OCI-LY1 (cell line): ENCODE measurements at regions not wholly inside any gene's neighbourhood (a gene's known extent, or its start where the extent isn't known, plus 50 kb on each side); places are given as distances from the start of the nearest gene placed in this dataset.

Source experiments
- H2AFZ ChIP-seq: fragments of 200-600 bp; sonication (generic), shearing (Covaris generic); 2 replicates; pipeline ENCODE4 v1.6.0; 2014; ENCODE audit warnings: antibody characterized with exemption, mild to moderate bottlenecking, low read length
- H3F3A ChIP-seq: fragments of 200-600 bp; sonication (generic), shearing (Covaris generic); 2 replicates; pipeline ENCODE4 v1.6.0; 2014; ENCODE audit warnings: mild to moderate bottlenecking, antibody characterized with exemption, low read length, moderate library complexity; ENCODE audit not compliant: insufficient read depth
- H3K27ac ChIP-seq: fragments of 200-600 bp; sonication (generic); 2 replicates; pipeline ENCODE4 v1.5.1; 2014; ENCODE audit warnings: low read length, mixed run types, mild to moderate bottlenecking, low read depth; ENCODE audit not compliant: poor library complexity, severe bottlenecking
- H3K27me3 ChIP-seq: fragments of 200-600 bp; sonication (generic); 2 replicates; pipeline ENCODE4 v1.6.0; 2014; ENCODE audit warnings: antibody characterized with exemption, mild to moderate bottlenecking, low read length, moderate library complexity; ENCODE audit not compliant: insufficient read depth
- H3K36me3 ChIP-seq: fragments of 200-600 bp; sonication (generic); 2 replicates; pipeline ENCODE4 v1.6.1; 2014; ENCODE audit warnings: mild to moderate bottlenecking, antibody characterized with exemption, low read length, moderate library complexity, mixed read lengths; ENCODE audit not compliant: insufficient read depth
- H3K4me1 ChIP-seq: fragments of 200-600 bp; sonication (generic); 2 replicates; pipeline ENCODE4 v1.5.1; 2014; ENCODE audit warnings: mild to moderate bottlenecking, low read length, moderate library complexity; ENCODE audit not compliant: insufficient read depth, severe bottlenecking
- H3K4me2 ChIP-seq: fragments of 200-600 bp; sonication (generic), shearing (Covaris generic); 2 replicates; pipeline ENCODE4 v1.6.1; 2014; ENCODE audit warnings: low read length
- H3K4me3 ChIP-seq: fragments of 200-600 bp; sonication (generic); 2 replicates; pipeline ENCODE4 v1.5.1; 2014; ENCODE audit warnings: low read length, low read depth, mild to moderate bottlenecking, mixed read lengths; ENCODE audit not compliant: poor library complexity, severe bottlenecking
- H3K79me2 ChIP-seq: fragments of 200-600 bp; shearing (Covaris generic); 2 replicates; pipeline ENCODE4 v1.6.1; 2016; ENCODE audit warnings: mixed run types, low read length, mixed read lengths; ENCODE audit not compliant: insufficient read depth
- H3K9ac ChIP-seq: fragments of 200-600 bp; sonication (generic), shearing (Covaris generic); 2 replicates; pipeline ENCODE4 v1.6.1; 2014; ENCODE audit warnings: mild to moderate bottlenecking, low read length, mixed read lengths
- H3K9me2 ChIP-seq: fragments of 200-600 bp; sonication (generic), shearing (Covaris generic); 2 replicates; pipeline ENCODE4 v1.6.1; 2014; ENCODE audit warnings: low read depth, mild to moderate bottlenecking, low read length, mixed read lengths
- H3K9me3 ChIP-seq: fragments of 200-600 bp; shearing (Covaris generic); 2 replicates; pipeline ENCODE4 v1.6.1; 2014; ENCODE audit warnings: low read length, mixed read lengths
- H4K20me1 ChIP-seq: fragments of 200-600 bp; sonication (generic), shearing (Covaris generic); 2 replicates; pipeline ENCODE4 v1.6.0; 2016; ENCODE audit warnings: mild to moderate bottlenecking, low read length; ENCODE audit not compliant: insufficient read depth
- CTCF ChIP-seq: fragments of 200-600 bp; sonication (generic), shearing (Covaris generic); IDR thresholded peaks from 2 replicates; pipeline ENCODE4 v1.5.1; 2017; ENCODE audit warnings: mild to moderate bottlenecking, antibody characterized with exemption, low read length, moderate library complexity, mixed read lengths
- EZH2 ChIP-seq: fragments of 200-600 bp; sonication (generic), shearing (Covaris generic); IDR thresholded peaks from 2 replicates; pipeline ENCODE4 v1.8.0; 2017; ENCODE audit warnings: borderline replicate concordance, mixed run types, mild to moderate bottlenecking, antibody characterized with exemption, low read length, moderate library complexity, mixed read lengths

GRCh38 chr4:42296196-42296595, 101.1 kb upstream of the SHISA3 start:
- H4K20me1 ChIP-seq = no peaks in the 10 kb centered on the region
- H3K4me3 ChIP-seq = no peak overlapping the region
- no peaks in the 10 kb centered on the region for H3K79me2 ChIP-seq
- no peaks in the 10 kb centered on the region for H3K9me3 ChIP-seq
- no peaks in the 10 kb centered on the region for H3K4me1 ChIP-seq
- no peak overlapping the region for H2AFZ ChIP-seq
- no peaks in the 10 kb centered on the region for H3K27me3 ChIP-seq
- H3K4me2 ChIP-seq = no peak overlapping the region
- H3K9ac ChIP-seq = no peak overlapping the region
- H3K9me2 ChIP-seq = no peaks in the 10 kb centered on the region
- no peaks in the 10 kb centered on the region for H3K36me3 ChIP-seq
- TF ChIP-seq CTCF = no peak; the same call in 1 of the 2 replicates
- no peaks in the 10 kb centered on the region for H3F3A ChIP-seq
- H3K27ac ChIP-seq = no peak overlapping the region

GRCh38 chr4:42302348-42302747, 94.9 kb upstream of the SHISA3 start:
- Histone ChIP-seq H3F3A (no peaks in the 10 kb centered on the region), H3K9ac (no peak overlapping the region), H3K27ac (no peak overlapping the region), H3K4me2 (no peak overlapping the region), H4K20me1 (no peaks in the 10 kb centered on the region), H3K9me3 (no peaks in the 10 kb centered on the region), H3K36me3 (no peaks in the 10 kb centered on the region), H3K9me2 (no peaks in the 10 kb centered on the region), H3K4me1 (no peaks in the 10 kb centered on the region), H3K4me3 (no peak overlapping the region), H2AFZ (no peak overlapping the region), H3K27me3 (no peaks in the 10 kb centered on the region), H3K79me2 (no peaks in the 10 kb centered on the region)
- TF ChIP-seq CTCF (no peak), EZH2 (no peak)

GRCh38 chr4:42306221-42307109, 90.8 kb upstream of the SHISA3 start:
- no peak overlapping the region for H2AFZ ChIP-seq
- no peak overlapping the region for H3K9ac ChIP-seq
- TF ChIP-seq EZH2 = no peak
- TF ChIP-seq CTCF = no peak
- H3K27ac ChIP-seq = no peak overlapping the region
- no peak overlapping the region for H3K4me3 ChIP-seq
- H3K36me3 ChIP-seq = no peaks in the 10 kb centered on the region
- no peaks in the 10 kb centered on the region for H3K9me2 ChIP-seq
- no peaks in the 10 kb centered on the region for H3K4me1 ChIP-seq
- no peaks in the 10 kb centered on the region for H3K9me3 ChIP-seq
- no peaks in the 10 kb centered on the region for H3F3A ChIP-seq
- no peaks in the 10 kb centered on the region for H3K27me3 ChIP-seq
- no peaks in the 10 kb centered on the region for H4K20me1 ChIP-seq
- H3K79me2 ChIP-seq = no peaks in the 10 kb centered on the region
- H3K4me2 ChIP-seq = no peak overlapping the region
